ENCODE measurements at regions not wholly inside any gene's neighbourhood (a gene's known extent, or its start where the extent isn't known, plus 50 kb on each side); places are given as distances from the start of the nearest gene placed in this dataset.

DNA sequence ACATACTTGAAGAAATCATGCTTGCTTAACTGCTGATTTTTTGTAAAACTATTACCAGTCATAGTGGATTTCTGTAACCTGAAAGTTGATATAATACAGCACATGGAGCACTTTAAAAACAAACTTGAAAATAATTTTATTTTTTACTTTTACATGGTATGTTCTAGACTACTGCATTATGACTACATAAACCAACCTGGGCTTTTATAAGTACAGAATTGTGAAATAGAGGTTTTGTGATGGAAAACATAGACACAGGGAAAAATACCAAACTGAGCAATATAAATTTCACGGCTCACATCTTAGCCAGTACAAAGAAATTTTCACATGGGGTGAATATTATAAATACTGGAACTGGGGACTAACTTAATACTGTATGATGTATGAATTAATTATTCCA, 59.3 kb upstream of the CTIF start (continued):
- TF ChIP-seq, protein P1, sequence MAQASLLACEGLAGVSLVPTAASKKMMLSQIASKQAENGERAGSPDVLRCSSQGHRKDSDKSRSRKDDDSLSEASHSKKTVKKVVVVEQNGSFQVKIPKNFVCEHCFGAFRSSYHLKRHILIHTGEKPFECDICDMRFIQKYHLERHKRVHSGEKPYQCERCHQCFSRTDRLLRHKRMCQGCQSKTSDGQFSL (CRISPR knock-in tag; IDR thresholded peaks at IDR 0.05) = no peak
- TF ChIP-seq, protein P1 (tag; IDR thresholded peaks at IDR 0.05) = no peak
- TF ChIP-seq, protein P2, sequence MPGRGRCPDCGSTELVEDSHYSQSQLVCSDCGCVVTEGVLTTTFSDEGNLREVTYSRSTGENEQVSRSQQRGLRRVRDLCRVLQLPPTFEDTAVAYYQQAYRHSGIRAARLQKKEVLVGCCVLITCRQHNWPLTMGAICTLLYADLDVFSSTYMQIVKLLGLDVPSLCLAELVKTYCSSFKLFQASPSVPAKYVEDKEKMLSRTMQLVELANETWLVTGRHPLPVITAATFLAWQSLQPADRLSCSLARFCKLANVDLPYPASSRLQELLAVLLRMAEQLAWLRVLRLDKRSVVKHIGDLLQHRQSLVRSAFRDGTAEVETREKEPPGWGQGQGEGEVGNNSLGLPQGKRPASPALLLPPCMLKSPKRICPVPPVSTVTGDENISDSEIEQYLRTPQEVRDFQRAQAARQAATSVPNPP (IDR thresholded peaks at IDR 0.05; ENCODE audit: borderline replicate concordance, insufficient read depth, insufficient read length) = no peak
- TF ChIP-seq SRF (CRISPR knock-in tag; IDR thresholded peaks at IDR 0.05) (no peak), ZNF324 (CRISPR knock-in tag; IDR thresholded peaks at IDR 0.05) (no peak), PHB2 (IDR thresholded peaks at IDR 0.05; ENCODE audit: low read depth) (no peak)

DNA sequence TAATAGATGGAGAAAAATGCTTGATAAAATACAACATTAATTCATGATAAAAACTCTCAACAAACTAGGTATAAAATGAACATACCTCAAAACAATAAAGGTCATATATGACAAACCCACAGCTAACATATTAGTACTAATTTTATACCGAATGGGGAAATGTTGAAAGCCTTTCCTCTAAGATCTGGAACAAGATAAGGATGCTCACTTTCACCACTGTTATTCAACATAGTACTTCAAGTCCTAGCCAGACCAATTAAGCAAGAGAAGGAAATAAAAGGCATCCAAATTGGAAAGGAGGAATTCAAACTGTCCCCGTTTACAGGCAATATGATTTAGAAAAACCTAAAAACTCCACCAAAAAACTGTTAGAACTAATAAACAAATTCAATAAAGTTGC, 61.5 kb upstream of the CTIF start:
- BruUV-seq (replicated peaks) = no TSS peak
- no peak overlapping the region for H2AFZ ChIP-seq (ENCODE audit: low read depth, low read length)
- WGBS (ENCODE audit: insufficient coverage, low coverage, missing lambda C conversion rate) = 0% methylated on average over 2 of the region's 2 CpGs
- no peak for ATAC-seq
- DNase-seq (ENCODE audit: extremely low read depth in 1 of 4, low spot score in 3 of 4) = no peak
- H3K27me3 ChIP-seq (ENCODE audit: control insufficient read depth in 2 of 2, insufficient read depth in 2 of 2, low read length in 2 of 2) = peaks cover 0 to 2% of the 10 kb centered on the region in 2 experiments; a peak in 2 of 5 replicates
- in situ Hi-C loops (cut with MboI) = loop anchor here (5.0 kb wide), 1 partner anchor 185 kb away; no protein-coding TSS in a partner anchor
- H3K27ac ChIP-seq (ENCODE audit: extremely low read depth, low read depth, low read length) = no peak overlapping the region
- H3K9ac ChIP-seq (ENCODE audit: insufficient read depth in 1 of 2, low read depth in 2 of 2, low read length in 2 of 2) = no peak overlapping the region
- POLR2A ChIA-PET = no interaction called here
- no peaks in the 10 kb centered on the region for H3K9me3 ChIP-seq (replicated peaks; ENCODE audit: control insufficient read depth, insufficient read depth, low read depth, low read length)
- no peaks in the 10 kb centered on the region; a peak in 1 of 5 replicates for H3K4me1 ChIP-seq (replicated peaks in 1 of 2; ENCODE audit: control insufficient read depth in 2 of 2, insufficient read depth in 2 of 2, low read length in 2 of 2)
- intact Hi-C loops (cut with micrococcal nuclease) = loop anchor here (2.0 kb wide), 1 partner anchor 127 kb away; no protein-coding TSS in a partner anchor
- CTCF ChIA-PET (ENCODE audit: low intra/inter-chr PET ratio) = interaction anchor here (2.3 kb wide), 1 partner anchor 128 kb away, joined by 9 read pairs; no protein-coding TSS in a partner anchor
- H3K36me3 ChIP-seq (ENCODE audit: control insufficient read depth, insufficient read depth, low read length) = no peaks in the 10 kb centered on the region
- H3K4me2 ChIP-seq (ENCODE audit: insufficient read depth, low read length) = no peak overlapping the region
- no peaks in the 10 kb centered on the region for H3K79me2 ChIP-seq (ENCODE audit: control insufficient read depth, insufficient read depth, low read length)
- H3K4me3 ChIP-seq = no peak overlapping the region
- no peaks in the 10 kb centered on the region for H3K9me1 ChIP-seq (ENCODE audit: control insufficient read depth, insufficient read depth, low read length)
- FAIRE-seq = no peak
- H4K20me1 ChIP-seq (replicated peaks; ENCODE audit: control insufficient read depth, insufficient read depth, low read length) = 0 out of 2 replicates have a peak, but pooled peaks cover 3% of the 10 kb centered on the region
- TF ChIP-seq ZNF696 (CRISPR knock-in tag; conservative IDR thresholded peaks at IDR 0.05) (no peak), KLF13 (tag; IDR thresholded peaks at IDR 0.05; ENCODE audit: borderline replicate concordance, low read depth) (no peak)
- TF ChIP-seq, protein P3, sequence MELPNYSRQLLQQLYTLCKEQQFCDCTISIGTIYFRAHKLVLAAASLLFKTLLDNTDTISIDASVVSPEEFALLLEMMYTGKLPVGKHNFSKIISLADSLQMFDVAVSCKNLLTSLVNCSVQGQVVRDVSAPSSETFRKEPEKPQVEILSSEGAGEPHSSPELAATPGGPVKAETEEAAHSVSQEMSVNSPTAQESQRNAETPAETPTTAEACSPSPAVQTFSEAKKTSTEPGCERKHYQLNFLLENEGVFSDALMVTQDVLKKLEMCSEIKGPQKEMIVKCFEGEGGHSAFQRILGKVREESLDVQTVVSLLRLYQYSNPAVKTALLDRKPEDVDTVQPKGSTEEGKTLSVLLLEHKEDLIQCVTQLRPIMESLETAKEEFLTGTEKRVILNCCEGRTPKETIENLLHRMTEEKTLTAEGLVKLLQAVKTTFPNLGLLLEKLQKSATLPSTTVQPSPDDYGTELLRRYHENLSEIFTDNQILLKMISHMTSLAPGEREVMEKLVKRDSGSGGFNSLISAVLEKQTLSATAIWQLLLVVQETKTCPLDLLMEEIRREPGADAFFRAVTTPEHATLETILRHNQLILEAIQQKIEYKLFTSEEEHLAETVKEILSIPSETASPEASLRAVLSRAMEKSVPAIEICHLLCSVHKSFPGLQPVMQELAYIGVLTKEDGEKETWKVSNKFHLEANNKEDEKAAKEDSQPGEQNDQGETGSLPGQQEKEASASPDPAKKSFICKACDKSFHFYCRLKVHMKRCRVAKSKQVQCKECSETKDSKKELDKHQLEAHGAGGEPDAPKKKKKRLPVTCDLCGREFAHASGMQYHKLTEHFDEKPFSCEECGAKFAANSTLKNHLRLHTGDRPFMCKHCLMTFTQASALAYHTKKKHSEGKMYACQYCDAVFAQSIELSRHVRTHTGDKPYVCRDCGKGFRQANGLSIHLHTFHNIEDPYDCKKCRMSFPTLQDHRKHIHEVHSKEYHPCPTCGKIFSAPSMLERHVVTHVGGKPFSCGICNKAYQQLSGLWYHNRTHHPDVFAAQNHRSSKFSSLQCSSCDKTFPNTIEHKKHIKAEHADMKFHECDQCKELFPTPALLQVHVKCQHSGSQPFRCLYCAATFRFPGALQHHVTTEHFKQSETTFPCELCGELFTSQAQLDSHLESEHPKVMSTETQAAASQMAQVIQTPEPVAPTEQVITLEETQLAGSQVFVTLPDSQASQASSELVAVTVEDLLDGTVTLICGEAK (IDR thresholded peaks at IDR 0.05) = peak; percentile 67; the same call in 1 of the 2 replicates
- TF ChIP-seq, protein P3 (CRISPR knock-in tag; IDR thresholded peaks at IDR 0.05) = no peak

Data from K562 (cell line).